ENCODE measurements at regions not wholly inside any gene's neighbourhood (a gene's known extent, or its start where the extent isn't known, plus 50 kb on each side); places are given as distances from the start of the nearest gene placed in this dataset.

- no peak for FAIRE-seq
- H3K4me2 ChIP-seq (ENCODE audit: insufficient read depth, low read length): no peak overlapping the region
- no peak for TF ChIP-seq POLR2A (IDR thresholded peaks at IDR 0.05; ENCODE audit: low read depth, low read length)
- no peak for TF ChIP-seq MAX (IDR thresholded peaks at IDR 0.05; ENCODE audit: insufficient read depth, insufficient read length)
- TF ChIP-seq JUN (IDR thresholded peaks at IDR 0.05; ENCODE audit: borderline replicate concordance, insufficient read depth, insufficient read length, low read depth): no peak
- no peak for TF ChIP-seq POLR2AphosphoS5 (IDR thresholded peaks at IDR 0.05; ENCODE audit: insufficient read depth, low read depth, low read length)
- no peak for TF ChIP-seq MYC (IDR thresholded peaks at IDR 0.05; ENCODE audit: low read depth, low read length)
- no peak for TF ChIP-seq GATA2 (IDR thresholded peaks at IDR 0.05; ENCODE audit: insufficient read depth, insufficient read length, low read depth, low read length)
- TF ChIP-seq EZH2 (IDR thresholded peaks at IDR 0.05; ENCODE audit: borderline replicate concordance, low read depth, low read length, severe bottlenecking): no peak
- no peak for TF ChIP-seq FOS (IDR thresholded peaks at IDR 0.05; ENCODE audit: borderline replicate concordance, insufficient read depth, low read length)
- TF ChIP-seq, protein P1, sequence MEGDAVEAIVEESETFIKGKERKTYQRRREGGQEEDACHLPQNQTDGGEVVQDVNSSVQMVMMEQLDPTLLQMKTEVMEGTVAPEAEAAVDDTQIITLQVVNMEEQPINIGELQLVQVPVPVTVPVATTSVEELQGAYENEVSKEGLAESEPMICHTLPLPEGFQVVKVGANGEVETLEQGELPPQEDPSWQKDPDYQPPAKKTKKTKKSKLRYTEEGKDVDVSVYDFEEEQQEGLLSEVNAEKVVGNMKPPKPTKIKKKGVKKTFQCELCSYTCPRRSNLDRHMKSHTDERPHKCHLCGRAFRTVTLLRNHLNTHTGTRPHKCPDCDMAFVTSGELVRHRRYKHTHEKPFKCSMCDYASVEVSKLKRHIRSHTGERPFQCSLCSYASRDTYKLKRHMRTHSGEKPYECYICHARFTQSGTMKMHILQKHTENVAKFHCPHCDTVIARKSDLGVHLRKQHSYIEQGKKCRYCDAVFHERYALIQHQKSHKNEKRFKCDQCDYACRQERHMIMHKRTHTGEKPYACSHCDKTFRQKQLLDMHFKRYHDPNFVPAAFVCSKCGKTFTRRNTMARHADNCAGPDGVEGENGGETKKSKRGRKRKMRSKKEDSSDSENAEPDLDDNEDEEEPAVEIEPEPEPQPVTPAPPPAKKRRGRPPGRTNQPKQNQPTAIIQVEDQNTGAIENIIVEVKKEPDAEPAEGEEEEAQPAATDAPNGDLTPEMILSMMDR (IDR thresholded peaks at IDR 0.05; ENCODE audit: extremely low read depth in 1 of 2, insufficient read depth in 1 of 2, low read depth in 1 of 2, low read length in 2 of 2): no peak
- no peaks in the 10 kb centered on the region for H3K27me3 ChIP-seq (ENCODE audit: control insufficient read depth in 2 of 2, insufficient read depth in 2 of 2, low read length in 2 of 2)
- no peaks in the 10 kb centered on the region for H4K20me1 ChIP-seq (replicated peaks; ENCODE audit: control insufficient read depth, extremely low read depth, insufficient read depth, low read length)
- no peak for DNase-seq (ENCODE audit: low read depth, low spot score)
- POLR2A ChIA-PET: no interaction called here
- dilution Hi-C loops (cut with MboI; ENCODE audit: extremely low pct_ligation_motif_present, low sequenced_read_pairs) (no loop called here), intact Hi-C loops (cut with micrococcal nuclease) (no loop called here)
- CTCF ChIA-PET: no interaction called here
- no peak overlapping the region for H3K27ac ChIP-seq (ENCODE audit: insufficient read depth, low read depth, low read length)
- no peaks in the 10 kb centered on the region for H3K9me1 ChIP-seq (replicated peaks; ENCODE audit: control insufficient read depth, extremely low read depth, insufficient read depth, low read length)
- BruUV-seq (replicated peaks): no TSS peak
- peaks cover 3% of the 10 kb centered on the region for H3K9me3 ChIP-seq (replicated peaks; ENCODE audit: control insufficient read depth, insufficient read depth, low read length)
- H3K36me3 ChIP-seq (ENCODE audit: control insufficient read depth in 2 of 2, extremely low read depth in 1 of 2, insufficient read depth in 2 of 2, low read length in 2 of 2): no peaks in the 10 kb centered on the region
- no peak overlapping the region for H2AFZ ChIP-seq (ENCODE audit: low read depth, low read length)
- H3K79me2 ChIP-seq (ENCODE audit: control insufficient read depth, insufficient read depth, low read length): no peaks in the 10 kb centered on the region
- no peak overlapping the region for H3K9ac ChIP-seq (replicated peaks; ENCODE audit: extremely low read depth, insufficient read depth, low read length)
- H3K4me3 ChIP-seq (replicated peaks in 1 of 3; ENCODE audit: insufficient read depth in 1 of 3, low read depth in 1 of 3, low read length in 3 of 3): no peak overlapping the region
- no peaks in the 10 kb centered on the region for H3K4me1 ChIP-seq (ENCODE audit: control insufficient read depth, extremely low read depth, insufficient read depth, low read length)
These were observed 898.2 kb upstream of the TYRP1 start for GRCh38 chr9:11794984-11795383.
